Endothelial cell of umbilical vein (primary cell): ENCODE measurements at regions not wholly inside any gene's neighbourhood (a gene's known extent, or its start where the extent isn't known, plus 50 kb on each side); places are given as distances from the start of the nearest gene placed in this dataset.
A peak's percentile ranks its signal among the peaks of the same experiment; 100 is the strongest.

Experiments
- BruUV-seq: library from RNA; stranded (reverse); fragments of 400-500 nt; replicated peaks from 2 replicates; lab custom pipeline; 2021; lab: Mats Ljungman, UMichigan
- CTCF ChIA-PET: fragments of 300-600, 350-600 bp; sonication (Branson Sonifier 250); formaldehyde crosslinking; loops from one replicate; lab custom pipeline; 2021; ENCODE audit warnings: antibody characterized with exemption, inconsistent platforms; lab: Charles Lee
- POLR2A ChIA-PET: fragments of 300-600, 350-600 bp; sonication (Branson Sonifier 250); formaldehyde crosslinking; loops from one replicate; lab custom pipeline; 2021; ENCODE audit warnings: antibody characterized with exemption, inconsistent platforms; lab: Charles Lee
- DNase-seq: peaks from one replicate; pipeline ENCODE4 v3.0.0-alpha.2; 2011; ENCODE audit warnings: low read depth, low spot score
- FAIRE-seq: peaks from 2 replicates; lab custom pipeline; 2011; peaks lifted over from hg19 to GRCh38; lab: Jason Lieb, UNC
- H2AFZ ChIP-seq: 2 replicates; pipeline ENCODE4 v1.6.0; 2012; ENCODE audit warnings: low read depth, low read length, control low read depth, inconsistent platforms
- H3K27ac ChIP-seq: 2 replicates; pipeline ENCODE4 v1.5.1; 2011; ENCODE audit warnings: low read depth, mild to moderate bottlenecking, control low read depth, low read length, moderate library complexity; ENCODE audit not compliant: insufficient read depth
- H3K27me3 ChIP-seq, 2 experiments: 2 replicates each; pipeline versions ENCODE4 v1.6.0 to v1.6.1; 2011; ENCODE audit warnings: low read length in 2 of 2, mixed read lengths in 1 of 2; ENCODE audit not compliant: control insufficient read depth in 2 of 2, insufficient read depth in 2 of 2
- H3K36me3 ChIP-seq, 2 experiments: 2 replicates in 1 of 2; 3 replicates in 1 of 2; pipeline ENCODE4 v1.5.1; 2011; ENCODE audit warnings: low read length in 2 of 2, mild to moderate bottlenecking in 1 of 2, moderate library complexity in 1 of 2; ENCODE audit not compliant: control insufficient read depth in 2 of 2, insufficient read depth in 2 of 2; ENCODE audit errors: extremely low read depth in 1 of 2
- H3K4me1 ChIP-seq: 3 replicates; pipeline ENCODE4 v1.5.1; 2011; ENCODE audit warnings: mild to moderate bottlenecking, low read length; ENCODE audit not compliant: control insufficient read depth, insufficient read depth; ENCODE audit errors: extremely low read depth
- H3K4me2 ChIP-seq: 2 replicates; pipeline ENCODE4 v1.6.1; 2011; ENCODE audit warnings: low read length, control low read depth, mixed read lengths; ENCODE audit not compliant: insufficient read depth
- H3K4me3 ChIP-seq, 3 experiments: fragments of 200-600 bp in 1 of 3; sonication (generic), shearing (Covaris generic) in 1 of 3; replicated peaks in 1 of 3; 2 replicates each; pipeline ENCODE4 v1.5.1; 2011 to 2016; ENCODE audit warnings: control low read depth in 3 of 3, low read length in 3 of 3, mild to moderate bottlenecking in 2 of 3, inconsistent platforms in 1 of 3, low read depth in 1 of 3, moderate library complexity in 1 of 3; ENCODE audit not compliant: insufficient read depth in 1 of 3
- H3K79me2 ChIP-seq: 2 replicates; pipeline ENCODE4 v1.6.0; 2012; ENCODE audit warnings: low read length, inconsistent platforms; ENCODE audit not compliant: control insufficient read depth, insufficient read depth
- H3K9ac ChIP-seq: replicated peaks from 2 replicates; pipeline ENCODE3; 2011; ENCODE audit warnings: low read length, control low read depth; ENCODE audit not compliant: insufficient read depth; ENCODE audit errors: extremely low read depth
- H3K9me1 ChIP-seq: replicated peaks from 3 replicates; pipeline ENCODE4 v1.6.0; 2011; ENCODE audit warnings: mild to moderate bottlenecking, low read length; ENCODE audit not compliant: control insufficient read depth, insufficient read depth; ENCODE audit errors: extremely low read depth
- H3K9me3 ChIP-seq: replicated peaks from 2 replicates; pipeline ENCODE4 v1.5.1; 2012; ENCODE audit warnings: low read length, inconsistent platforms; ENCODE audit not compliant: control insufficient read depth, insufficient read depth
- H4K20me1 ChIP-seq: replicated peaks from 2 replicates; pipeline ENCODE3; 2011; ENCODE audit warnings: mild to moderate bottlenecking, low read length; ENCODE audit not compliant: control insufficient read depth, insufficient read depth; ENCODE audit errors: extremely low read depth
- EZH2 ChIP-seq: IDR thresholded peaks from 2 replicates; pipeline ENCODE4 v1.6.1; 2012; ENCODE audit warnings: borderline replicate concordance, low read depth, mild to moderate bottlenecking, moderate library complexity, low read length, inconsistent platforms; ENCODE audit not compliant: severe bottlenecking
- FOS ChIP-seq: IDR thresholded peaks from 2 replicates; pipeline ENCODE4 v1.6.1; 2011; ENCODE audit warnings: mild to moderate bottlenecking, low read length, moderate library complexity, borderline replicate concordance; ENCODE audit not compliant: insufficient read depth
- GATA2 ChIP-seq: IDR thresholded peaks from 2 replicates; pipeline ENCODE4 v1.7.0; 2011; ENCODE audit warnings: low read depth, mild to moderate bottlenecking, moderate library complexity, mixed read lengths, low read length; ENCODE audit not compliant: insufficient read length, insufficient read depth
- JUN ChIP-seq: IDR thresholded peaks from 2 replicates; pipeline ENCODE4 v1.6.1; 2011; ENCODE audit warnings: borderline replicate concordance, low read depth; ENCODE audit not compliant: insufficient read length, insufficient read depth
- MYC ChIP-seq: IDR thresholded peaks from one replicate; pipeline ENCODE4 v1.6.1; 2011; ENCODE audit warnings: mild to moderate bottlenecking, low read depth, low read length
- POLR2A ChIP-seq: IDR thresholded peaks from 2 replicates; pipeline ENCODE4 v1.6.1; 2012; ENCODE audit warnings: low read depth, mild to moderate bottlenecking, control low read depth, low read length
- dilution Hi-C: fragments of 300-500 bp; cut with MboI; formaldehyde crosslinking; loops from one replicate; pipeline ENCODE4 v1.15.0; 2019; ENCODE audit warnings: low sequenced_read_pairs; ENCODE audit not compliant: extremely low pct_ligation_motif_present
- intact Hi-C: fragments of 100-400 bp; cut with micrococcal nuclease; formaldehyde crosslinking; loops from one replicate; pipeline ENCODE4 v1.10.0; 2022
- TF ChIP-seq, protein P1 (sequence below): IDR thresholded peaks from 2 replicates; pipeline ENCODE4 v1.6.1; 2011; ENCODE audit not compliant: insufficient read depth, insufficient read length
- TF ChIP-seq, protein P2 (sequence below), 2 donors: IDR thresholded peaks; 1 replicate in 1 of 2; 2 replicates in 1 of 2; pipeline ENCODE4 v1.5.1; 2011; ENCODE audit warnings: low read length in 2 of 2, mild to moderate bottlenecking in 2 of 2, moderate library complexity in 2 of 2, control low read depth in 1 of 2, inconsistent platforms in 1 of 2, low read depth in 1 of 2; ENCODE audit not compliant: insufficient read depth in 1 of 2; ENCODE audit errors: extremely low read depth in 1 of 2

DNA sequence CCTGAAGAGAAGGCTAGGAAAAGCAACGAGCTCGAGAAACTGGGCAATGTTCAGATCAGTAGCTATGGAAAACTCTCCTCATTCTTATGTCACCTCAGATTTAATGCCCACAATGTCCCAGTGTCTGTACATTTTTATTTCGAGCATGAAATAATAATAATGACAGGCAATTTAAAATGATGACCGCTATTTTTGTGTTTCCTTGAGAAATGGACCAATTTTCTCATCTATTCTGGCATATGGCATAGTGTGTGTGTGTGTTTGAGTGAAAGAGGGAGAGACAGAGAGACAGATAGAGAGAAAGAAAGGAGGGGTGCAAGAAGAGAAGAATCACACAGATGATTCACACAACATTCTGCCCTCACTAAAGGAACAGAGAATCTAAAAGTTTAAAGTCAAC, 119.1 kb upstream of the C1orf21 start:
- H3K4me1 ChIP-seq, result peaks cover 7% of the 10 kb centered on the region
- CTCF ChIA-PET, result no interaction called here
- no peak overlapping the region for H2AFZ ChIP-seq
- no peaks in the 10 kb centered on the region for H3K9me1 ChIP-seq
- no TSS peak for BruUV-seq
- DNase-seq, result no peak
- no peaks in the 10 kb centered on the region for H3K36me3 ChIP-seq
- H3K27me3 ChIP-seq, result no peaks in the 10 kb centered on the region
- no peak overlapping the region for H3K4me3 ChIP-seq
- H3K79me2 ChIP-seq, result no peaks in the 10 kb centered on the region
- no peak overlapping the region for H3K4me2 ChIP-seq
- H3K9ac ChIP-seq, result no peak overlapping the region
- no peaks in the 10 kb centered on the region for H3K9me3 ChIP-seq
- POLR2A ChIA-PET, result no interaction called here
- TF ChIP-seq MYC (no peak), FOS (no peak), JUN (no peak), POLR2A (no peak)
- TF ChIP-seq, protein P1, sequence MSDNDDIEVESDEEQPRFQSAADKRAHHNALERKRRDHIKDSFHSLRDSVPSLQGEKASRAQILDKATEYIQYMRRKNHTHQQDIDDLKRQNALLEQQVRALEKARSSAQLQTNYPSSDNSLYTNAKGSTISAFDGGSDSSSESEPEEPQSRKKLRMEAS, result no peak
- no peaks in the 10 kb centered on the region for H4K20me1 ChIP-seq
- FAIRE-seq, result peak; percentile 12
- intact Hi-C loops (no loop called here), dilution Hi-C loops (no loop called here)
- no peak overlapping the region for H3K27ac ChIP-seq

DNA sequence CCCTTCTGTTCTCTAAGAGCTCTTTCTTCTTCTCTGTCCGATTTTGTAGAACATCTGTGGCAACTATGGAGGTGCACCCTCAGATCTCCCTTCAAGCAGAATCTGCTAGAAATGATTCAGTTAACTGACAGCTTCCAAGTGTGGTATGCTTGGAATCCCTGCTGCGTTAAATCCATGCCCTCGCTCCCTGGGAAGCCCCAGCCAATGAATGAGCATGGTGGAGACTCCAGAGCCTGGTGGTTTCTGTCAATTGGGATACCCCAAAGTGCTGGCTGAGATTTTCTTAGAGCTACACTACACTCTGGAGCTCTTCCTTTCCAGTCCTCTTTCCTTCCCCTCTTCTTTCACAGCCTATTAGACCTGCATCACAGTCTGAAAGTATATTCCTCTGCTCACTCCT, 116.3 kb upstream of the C1orf21 start:
- no peak for DNase-seq
- Histone ChIP-seq H3K4me1 (peaks cover 7% of the 10 kb centered on the region), H3K4me2 (no peak overlapping the region), H3K9me1 (no peaks in the 10 kb centered on the region), H3K9ac (no peak overlapping the region), H3K4me3 (no peak overlapping the region), H3K36me3 (no peaks in the 10 kb centered on the region), H4K20me1 (no peaks in the 10 kb centered on the region), H2AFZ (no peak overlapping the region), H3K9me3 (no peaks in the 10 kb centered on the region), H3K27me3 (no peaks in the 10 kb centered on the region), H3K27ac (no peak overlapping the region), H3K79me2 (no peaks in the 10 kb centered on the region)
- no TSS peak for BruUV-seq
- CTCF ChIA-PET, result interaction anchor here (0.7 kb wide), 1 partner anchor 13 kb away, joined by 3 read pairs; no protein-coding TSS in a partner anchor
- TF ChIP-seq POLR2A (no peak), EZH2 (no peak), GATA2 (no peak), JUN (no peak), MYC (no peak), FOS (no peak)
- TF ChIP-seq, protein P2, sequence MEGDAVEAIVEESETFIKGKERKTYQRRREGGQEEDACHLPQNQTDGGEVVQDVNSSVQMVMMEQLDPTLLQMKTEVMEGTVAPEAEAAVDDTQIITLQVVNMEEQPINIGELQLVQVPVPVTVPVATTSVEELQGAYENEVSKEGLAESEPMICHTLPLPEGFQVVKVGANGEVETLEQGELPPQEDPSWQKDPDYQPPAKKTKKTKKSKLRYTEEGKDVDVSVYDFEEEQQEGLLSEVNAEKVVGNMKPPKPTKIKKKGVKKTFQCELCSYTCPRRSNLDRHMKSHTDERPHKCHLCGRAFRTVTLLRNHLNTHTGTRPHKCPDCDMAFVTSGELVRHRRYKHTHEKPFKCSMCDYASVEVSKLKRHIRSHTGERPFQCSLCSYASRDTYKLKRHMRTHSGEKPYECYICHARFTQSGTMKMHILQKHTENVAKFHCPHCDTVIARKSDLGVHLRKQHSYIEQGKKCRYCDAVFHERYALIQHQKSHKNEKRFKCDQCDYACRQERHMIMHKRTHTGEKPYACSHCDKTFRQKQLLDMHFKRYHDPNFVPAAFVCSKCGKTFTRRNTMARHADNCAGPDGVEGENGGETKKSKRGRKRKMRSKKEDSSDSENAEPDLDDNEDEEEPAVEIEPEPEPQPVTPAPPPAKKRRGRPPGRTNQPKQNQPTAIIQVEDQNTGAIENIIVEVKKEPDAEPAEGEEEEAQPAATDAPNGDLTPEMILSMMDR (IDR thresholded peaks at IDR 0.05; ENCODE audit: extremely low read depth in 1 of 2, insufficient read depth in 1 of 2, low read depth in 1 of 2, low read length in 2 of 2), result no peak
- TF ChIP-seq, protein P1, result no peak
- FAIRE-seq, result no peak
- dilution Hi-C loops (no loop called here), intact Hi-C loops (no loop called here)
- POLR2A ChIA-PET, result no interaction called here
